GM19395 (cell line): ENCODE measurements at regions not wholly inside any gene's neighbourhood (a gene's known extent, or its start where the extent isn't known, plus 50 kb on each side); places are given as distances from the start of the nearest gene placed in this dataset.

ENCODE experiments used
- ATAC-seq: cut with Tn5 transposase; IDR thresholded peaks from one replicate; pipeline ENCODE4 v1.9.1; 2021; ENCODE audit warnings: mild to moderate bottlenecking, moderate library complexity; ENCODE audit not compliant: unreplicated experiment

DNA sequence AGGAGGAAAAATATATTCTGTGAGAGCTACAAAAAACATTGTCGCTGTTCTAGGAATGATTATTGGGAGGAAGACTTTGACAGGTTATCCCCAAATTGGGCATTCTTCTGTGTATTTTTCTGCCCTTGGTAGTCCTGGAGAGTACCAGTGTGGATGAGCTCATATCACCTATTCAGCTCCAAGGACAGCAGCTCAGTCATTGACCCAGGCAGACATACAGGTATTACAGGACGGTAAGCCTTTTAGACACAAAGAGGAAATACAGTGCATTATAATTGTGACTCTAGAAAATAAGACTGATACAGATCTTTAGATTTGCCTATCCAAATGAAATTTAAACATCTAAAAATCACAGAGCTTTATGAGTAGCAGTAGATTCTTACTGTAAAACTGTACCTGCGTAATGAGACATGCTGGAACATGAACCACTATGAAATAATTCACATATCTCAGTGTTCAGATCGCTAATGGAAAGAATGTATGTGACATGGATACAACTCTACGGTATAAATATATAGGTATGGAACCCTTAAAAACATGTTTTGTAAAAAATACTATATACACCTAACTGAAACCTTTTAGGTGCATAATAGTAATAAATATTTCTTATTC, 56.0 kb downstream of the PLK2 start:
- no peak for ATAC-seq

DNA sequence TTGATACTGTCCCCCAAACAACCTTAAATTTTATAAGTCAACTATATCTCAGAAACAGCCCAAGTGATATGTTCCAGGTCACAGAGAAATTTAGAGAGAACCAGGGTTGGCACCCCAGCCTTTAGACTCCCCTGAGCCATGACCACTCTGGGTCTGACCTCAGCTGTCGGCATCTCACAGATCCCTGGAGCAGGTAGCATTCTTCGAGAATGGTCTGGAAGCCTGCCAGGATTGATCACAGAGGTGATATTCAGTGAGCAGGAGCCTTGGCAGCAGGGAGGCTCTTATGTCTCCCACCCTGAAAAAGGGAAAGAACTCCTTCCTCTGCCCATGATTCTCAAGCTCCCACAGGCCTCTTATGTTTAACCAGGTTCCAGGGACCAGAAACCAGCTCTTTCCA, 58.2 kb downstream of the PLK2 start:
- ATAC-seq: no peak

DNA sequence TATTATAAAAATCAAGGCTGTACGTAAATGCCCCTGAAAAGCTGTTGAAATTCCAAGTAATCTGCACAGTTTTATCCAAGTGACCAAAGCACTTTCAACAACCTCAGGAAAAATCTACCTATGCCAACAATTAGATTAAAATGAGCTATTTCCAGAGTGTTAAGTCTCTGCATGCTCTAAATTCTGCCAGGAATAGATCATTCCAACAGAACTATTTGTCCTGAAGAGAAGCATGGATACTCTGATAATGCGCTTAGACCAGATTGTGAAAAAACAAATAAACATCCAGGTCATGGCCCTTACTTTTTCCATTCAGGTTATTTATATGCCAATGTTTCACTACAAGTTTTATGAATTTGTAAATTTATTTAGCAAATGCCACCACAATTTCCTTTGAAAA, 59.1 kb downstream of the PLK2 start:
- no peak for ATAC-seq

DNA sequence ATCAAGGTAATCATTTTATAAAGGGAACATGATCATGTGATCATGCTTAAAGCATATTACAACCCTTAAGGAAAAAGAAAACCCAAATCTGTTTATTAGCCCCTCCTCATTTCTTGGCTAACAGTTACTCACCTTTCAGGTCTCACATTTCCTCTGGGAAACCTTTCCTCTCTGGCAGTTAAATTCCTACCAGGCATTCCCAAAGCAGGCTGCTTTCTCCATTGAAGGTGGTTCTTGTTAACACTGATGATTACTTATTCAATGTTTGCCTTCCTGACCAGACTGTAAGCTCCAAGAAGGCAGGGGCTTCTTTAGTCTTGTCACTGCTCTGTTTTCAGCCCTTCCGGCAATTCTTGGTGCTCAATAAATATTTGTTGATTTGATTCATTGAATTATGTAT, 59.9 kb downstream of the PLK2 start:
- ATAC-seq: no peak

DNA sequence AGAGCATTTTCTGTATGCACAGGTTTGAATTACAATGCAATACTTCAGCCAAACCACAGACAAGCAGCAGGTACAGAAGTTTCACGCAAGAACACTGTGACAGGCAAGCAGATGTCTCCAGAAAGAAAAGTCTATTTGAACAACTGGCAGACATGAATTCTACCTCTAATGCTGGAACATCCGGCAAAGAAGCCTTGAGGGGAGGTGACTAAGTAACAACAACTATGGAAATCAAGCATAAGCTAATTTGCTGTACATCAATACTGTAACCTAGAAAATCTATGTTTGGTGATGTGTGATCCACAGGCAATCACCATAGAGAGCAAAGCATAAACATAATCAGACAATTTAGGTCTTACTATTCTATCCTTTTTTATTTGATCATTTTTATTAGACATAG, 65.5 kb downstream of the PLK2 start:
- no peak for ATAC-seq

DNA sequence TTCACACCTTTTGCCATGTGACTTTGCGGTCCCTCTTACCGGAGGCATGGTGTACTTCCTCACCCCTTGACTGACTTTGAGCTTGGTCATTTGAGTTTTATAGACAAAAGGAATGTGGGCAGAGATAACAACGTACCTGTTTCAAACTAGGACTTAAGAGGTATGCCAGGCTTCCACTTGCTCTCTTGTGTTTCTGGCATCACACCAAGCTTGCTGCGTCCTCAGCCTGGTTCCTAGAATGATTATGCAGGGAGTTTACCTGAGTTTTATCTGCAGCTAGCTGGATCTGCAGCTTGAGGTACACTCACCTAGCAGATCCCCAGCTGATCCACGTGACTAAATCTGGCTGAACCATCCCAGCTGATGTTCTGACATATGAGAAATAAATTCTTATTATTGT, 66.2 kb downstream of the PLK2 start:
- no peak for ATAC-seq

DNA sequence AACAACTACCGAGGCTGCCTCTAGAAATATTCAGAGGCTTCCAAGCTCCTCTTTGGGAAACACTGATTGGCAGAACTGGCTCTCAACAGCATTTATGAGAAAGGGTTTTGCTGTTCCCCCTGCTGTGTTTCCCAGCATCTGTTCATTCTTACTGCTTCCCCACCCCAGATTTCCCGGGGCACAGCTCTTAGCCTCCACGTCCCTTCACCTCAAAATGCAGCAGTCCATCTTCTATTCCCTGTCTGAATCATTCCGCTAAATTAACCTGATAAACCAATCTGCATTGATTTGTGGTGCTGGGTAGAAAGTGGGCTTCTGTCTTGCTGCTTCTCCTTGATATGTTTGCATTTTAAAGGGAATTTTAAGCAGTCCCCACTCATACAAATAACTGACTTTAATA, 67.4 kb downstream of the PLK2 start:
- ATAC-seq: no peak

DNA sequence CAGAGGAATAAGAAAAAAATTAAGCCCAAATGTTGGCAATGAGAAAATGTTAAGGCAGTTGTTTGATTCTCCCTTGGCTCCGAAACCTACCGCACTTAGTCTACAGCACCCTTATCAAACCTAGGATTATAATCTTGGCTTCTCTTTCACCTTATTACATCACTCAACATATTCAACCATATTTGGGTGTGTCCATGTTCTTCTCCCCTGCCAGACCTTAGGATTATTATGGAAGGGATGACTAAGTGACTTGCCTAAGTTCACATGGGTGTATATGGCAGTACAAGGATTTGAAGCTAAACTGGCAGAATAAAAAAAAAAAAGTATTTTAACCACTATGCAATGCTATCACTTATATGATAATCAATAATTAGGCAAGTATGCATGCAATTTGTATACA, 76.4 kb downstream of the PLK2 start:
- ATAC-seq: no peak

DNA sequence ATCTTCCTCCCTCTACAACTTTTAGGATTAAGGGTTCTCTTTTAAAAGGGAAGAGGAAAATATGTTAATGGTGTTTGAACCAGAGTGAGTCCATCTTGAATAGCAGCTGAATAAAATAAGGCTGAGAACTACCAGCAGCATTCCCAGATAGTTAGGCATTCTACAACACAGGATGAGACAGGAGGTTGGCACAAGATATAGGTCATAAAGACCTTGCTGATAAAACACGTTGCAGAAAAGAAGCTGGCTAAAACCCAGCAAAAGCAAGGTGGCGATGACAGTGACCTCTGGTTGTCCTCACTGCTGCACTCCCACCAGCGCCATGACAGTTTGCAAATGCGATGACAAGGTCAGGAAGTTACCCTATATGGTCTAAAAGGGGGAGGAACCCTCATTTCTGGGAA, 77.8 kb downstream of the PLK2 start:
- ATAC-seq: no peak

DNA sequence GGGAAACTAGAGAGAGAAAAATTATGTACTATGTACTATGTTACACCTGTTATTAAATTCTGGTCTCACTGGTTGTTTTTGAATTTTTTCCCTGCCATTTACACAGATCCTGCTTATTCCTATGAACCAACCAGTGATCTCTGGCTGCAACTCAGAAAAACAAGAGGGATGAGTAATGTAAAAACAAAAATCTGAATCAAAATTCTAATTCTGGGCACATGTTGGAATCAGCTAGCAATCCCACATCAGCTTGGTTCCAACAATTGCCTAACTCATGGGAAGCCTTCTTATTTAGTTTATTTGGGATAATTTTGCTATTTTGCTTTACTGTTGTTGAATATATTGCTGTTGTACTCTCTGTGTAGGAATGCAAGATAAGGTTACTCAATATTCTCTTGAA, 78.3 kb downstream of the PLK2 start:
- ATAC-seq: no peak

DNA sequence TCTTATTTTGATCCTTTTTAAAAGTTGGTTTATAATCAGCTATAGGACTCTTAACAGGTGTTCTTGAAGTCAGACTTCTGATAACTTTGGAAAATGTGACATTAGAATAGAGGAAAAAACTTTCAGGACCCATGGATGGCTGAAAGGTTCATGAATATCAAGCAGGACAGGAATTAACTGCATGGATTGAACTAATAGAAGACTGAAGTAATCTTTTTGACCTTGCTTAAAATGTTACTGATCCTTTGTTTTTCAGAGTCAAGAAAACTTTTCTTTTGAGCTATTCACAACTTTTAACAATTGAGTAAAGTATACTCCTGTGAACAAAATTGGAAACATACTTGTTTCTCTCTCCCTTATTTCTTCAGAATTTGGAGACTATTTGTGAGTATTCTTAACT, 79.2 kb downstream of the PLK2 start:
- no peak for ATAC-seq

DNA sequence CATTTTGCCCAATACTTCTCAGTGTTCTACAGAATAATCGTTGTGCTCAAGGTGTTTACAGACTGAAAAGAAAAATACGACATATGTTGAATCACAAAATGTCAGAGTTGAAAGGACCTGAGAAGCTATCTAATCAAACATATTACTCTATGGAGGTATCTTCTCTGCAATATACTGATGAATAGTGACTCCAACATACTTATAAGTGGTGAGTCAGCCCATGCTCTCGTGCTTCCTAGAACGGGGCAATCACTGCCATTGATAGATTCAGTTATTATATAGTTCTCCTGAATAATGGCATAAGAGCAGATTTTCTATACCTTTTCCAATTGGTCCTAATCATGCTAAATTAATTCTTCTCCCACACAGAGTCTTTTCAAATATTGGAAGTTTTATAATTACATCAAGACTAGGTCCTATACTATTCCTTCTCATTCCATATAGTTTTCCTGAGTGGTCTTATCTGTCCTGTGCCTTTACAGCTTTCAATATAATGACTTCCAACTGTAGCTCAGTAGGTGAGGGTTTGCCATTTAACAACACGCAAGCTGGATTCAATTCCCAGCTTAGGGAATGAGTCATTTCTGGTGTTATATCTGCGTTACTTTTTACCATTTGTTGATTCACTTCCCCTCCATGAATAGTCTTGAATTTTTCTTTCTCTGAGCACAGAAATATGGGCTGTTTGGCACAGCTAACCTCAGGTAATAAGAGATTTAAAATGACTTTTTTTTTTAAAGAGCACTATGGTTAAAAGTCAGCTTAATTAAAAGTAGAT, 81.1 kb downstream of the PLK2 start:
- ATAC-seq: no peak

DNA sequence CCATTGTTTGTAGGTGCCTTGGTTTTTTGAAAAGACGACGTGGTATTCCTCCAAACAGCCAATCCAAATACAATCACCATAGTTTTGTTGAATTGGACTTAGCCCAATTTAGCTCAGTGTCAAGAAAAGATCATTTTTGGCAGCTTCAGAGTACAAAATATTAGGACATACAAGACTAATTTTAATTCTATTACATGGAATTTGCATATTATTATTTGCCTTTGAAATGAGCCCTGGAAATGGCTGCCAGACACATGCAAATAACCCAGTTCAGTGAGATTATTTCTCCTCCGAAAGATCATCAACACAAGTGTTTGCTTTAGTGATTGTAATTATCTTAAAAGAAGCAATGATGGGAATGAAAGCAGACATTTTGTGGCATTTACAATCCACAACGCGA, 89.3 kb downstream of the PLK2 start:
- no peak for ATAC-seq

DNA sequence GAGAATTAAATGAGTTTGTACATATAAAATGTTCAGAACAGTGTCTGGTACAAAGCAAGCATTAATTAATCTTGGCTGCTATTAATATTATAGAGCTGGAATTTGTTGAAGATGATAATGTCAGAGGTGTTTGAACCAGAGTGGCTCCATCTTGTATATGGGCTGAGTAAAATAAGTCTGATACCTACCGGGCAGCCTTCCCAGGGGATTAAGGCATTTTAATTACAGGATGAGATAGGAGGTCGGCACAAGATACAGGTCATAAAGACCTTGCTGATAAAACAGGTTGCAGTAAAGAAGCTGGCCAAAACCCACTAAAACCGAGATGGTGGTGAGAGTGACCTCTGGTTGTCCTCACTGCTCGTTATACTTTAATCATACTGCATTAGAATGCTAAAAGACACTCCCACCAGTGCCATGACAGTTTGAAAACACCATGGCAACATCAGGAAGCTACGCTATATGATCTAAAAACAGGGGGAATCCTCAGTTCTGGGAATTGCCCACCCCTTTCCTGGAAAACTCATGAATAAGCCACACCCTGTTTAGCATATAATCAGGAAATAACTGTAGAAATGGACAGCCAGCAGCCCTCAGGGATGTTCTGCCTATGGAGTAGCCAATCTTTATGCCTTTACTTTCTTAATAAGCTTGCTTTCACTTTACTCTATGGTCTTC, 90.2 kb downstream of the PLK2 start:
- no peak for ATAC-seq

DNA sequence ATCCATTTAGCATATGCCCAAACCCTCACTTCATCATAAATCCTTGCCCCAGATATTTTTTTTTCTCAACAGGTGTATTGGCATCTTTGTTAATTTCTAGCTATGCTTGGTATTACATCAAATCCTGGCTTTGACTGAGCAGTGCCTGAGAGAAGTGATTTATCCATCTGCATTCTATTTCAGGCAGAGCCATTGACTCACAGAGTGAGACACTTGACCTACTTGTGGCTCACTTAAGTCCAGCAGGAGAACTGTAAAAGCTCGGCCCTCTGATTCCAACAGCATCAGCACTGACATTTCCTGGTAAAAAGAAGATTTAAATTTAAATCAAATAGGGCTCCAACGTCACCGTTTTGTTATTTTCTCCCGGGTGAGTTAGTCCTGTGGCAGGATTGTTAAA, 93.4 kb downstream of the PLK2 start:
- no peak for ATAC-seq

DNA sequence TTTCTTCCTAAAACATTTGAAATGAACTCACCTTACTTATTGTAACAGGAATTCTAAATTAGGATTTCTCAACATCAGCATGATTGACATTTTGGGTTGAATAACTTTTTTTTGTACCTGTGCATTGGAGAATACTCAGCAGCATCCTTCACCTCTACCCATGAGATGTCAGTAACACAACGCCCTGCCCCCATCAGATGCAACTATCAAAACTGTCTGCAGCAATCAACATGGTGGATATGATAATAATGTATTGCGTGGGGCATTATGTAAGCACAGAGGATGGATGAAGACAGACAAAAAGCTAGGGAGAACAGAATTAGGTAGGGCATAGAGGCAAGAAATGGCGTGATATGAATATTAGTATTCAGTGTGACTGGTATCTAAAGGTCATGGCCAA, 94.1 kb downstream of the PLK2 start:
- no peak for ATAC-seq

DNA sequence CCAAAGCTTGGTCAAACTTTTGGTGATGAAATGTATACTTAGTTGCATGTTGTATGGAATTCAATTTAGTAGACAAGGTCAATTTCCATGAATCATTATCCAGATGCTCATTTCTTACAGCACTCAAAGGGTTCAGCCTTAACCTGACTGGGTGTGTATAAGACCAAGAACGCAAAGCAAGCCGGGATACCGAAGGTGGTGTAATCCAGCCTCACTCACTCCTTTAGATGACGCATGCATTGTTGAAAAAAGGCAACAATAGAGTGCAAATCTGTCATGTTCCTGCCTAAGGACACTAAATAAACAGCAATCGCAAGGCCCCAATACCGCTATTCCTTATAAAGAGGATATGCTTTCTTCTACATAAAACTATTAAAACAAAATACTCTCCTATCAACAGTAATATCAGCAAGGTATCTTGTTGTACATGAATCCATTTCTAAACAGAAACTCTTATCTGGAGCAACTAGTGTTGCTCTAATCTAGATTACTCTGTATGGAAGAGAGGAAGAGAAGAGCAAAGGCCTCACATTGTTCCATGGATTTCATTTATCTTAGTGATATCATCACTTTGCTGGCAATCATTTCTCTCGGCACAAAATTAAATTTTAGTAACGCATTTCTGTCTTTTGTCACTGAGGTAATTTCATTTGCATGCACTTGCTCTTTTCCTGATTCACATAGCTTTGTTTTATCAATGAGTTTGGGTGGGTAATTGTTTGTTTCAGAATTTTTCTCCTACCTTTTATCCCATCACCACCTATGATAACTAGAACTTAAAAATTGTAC, 96.2 kb downstream of the PLK2 start:
- no peak for ATAC-seq

DNA sequence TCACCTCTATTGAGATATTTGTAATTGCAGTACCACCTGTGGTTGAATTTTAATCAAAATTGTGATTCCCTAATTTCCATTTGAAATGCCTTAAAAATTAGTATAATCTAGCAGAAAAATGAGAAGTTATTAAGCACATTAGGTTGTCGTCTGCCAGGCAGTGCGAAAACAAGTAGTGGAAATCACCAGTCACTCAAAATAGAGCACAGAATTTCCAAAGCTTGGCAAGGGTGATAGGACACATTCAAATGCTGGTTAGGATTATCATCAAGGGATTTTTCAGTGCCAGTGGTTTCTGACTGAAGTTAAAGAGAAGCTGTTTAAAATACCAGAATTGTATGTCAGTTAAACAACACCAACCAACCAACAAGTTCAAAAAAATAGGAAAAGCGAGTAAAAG, 97.8 kb downstream of the PLK2 start:
- ATAC-seq: no peak

DNA sequence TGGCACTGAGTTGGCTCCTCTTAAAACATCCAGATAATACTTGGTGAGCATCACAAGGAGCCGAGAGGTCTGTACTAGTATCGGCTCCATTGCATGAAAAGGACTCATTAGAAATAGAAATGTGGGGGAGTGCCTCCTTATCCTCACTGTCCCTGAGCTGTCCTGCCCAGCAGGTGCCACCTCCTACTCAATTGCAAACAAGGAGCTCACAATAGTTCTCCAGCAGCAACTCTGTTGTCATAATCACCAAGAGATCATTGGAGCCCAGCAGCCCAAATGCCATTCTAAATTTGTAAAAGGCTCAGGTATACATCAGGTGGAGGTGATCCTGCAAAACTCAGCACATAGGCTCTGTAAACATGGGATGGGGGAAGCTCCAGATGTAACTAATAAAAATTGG, 99.1 kb downstream of the PLK2 start:
- ATAC-seq: no peak

DNA sequence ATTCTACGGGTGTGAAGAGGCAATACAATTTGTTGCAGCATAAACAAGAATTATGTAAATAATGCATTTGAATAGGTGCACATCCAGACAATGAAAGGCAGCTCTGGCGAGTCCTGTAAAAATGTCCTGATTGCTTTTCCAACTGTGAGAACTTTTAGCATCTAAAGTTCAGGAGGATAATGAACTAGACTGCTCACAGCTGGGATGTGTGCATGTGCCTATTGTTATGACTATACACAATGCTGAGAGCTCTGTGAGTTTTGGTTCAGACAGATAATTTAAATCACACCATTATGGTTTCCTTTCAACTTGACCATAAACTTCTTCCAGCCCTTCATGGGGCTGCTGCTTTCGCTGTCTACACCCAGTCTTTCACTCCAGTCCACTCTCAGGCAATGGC, 99.9 kb downstream of the PLK2 start:
- ATAC-seq: no peak

DNA sequence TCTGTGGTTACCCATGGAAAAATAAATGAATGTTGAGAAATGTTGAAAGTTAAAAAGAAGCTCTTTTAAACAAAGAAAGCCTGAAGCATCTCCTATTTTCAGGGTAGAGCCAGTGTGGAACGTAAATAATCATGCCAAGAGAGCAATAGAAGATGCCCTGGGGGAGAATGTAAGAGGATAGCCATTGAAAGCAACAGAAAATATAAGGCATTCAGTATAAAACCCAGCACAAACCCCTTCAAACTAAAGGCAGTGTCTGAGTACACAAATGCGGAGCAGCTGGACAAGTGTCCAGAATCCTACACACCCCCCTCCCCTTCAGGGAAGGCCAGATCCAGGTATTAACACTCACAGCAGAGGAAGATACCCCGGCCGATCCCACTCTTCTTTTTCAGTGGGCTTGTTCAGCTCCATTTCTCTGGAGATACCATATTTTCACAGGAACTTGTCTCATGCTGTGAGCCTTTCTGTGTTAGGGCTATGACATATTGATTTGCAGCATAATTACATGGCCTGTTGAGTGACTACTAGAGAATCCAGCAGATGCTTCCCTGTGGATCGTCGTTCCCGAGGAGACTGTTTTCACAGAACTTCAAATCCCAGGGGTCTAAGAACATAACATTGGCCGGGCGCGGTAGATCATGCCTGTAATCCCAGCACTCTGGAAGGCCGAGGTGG, 101.2 kb downstream of the PLK2 start:
- ATAC-seq: no peak
